ENCODE measurements at regions not wholly inside any gene's neighbourhood (a gene's known extent, or its start where the extent isn't known, plus 50 kb on each side); places are given as distances from the start of the nearest gene placed in this dataset.
"Not testable (repeated sequence)": the region's sequence is repeated elsewhere in the genome, so short reads cannot be mapped to it uniquely, and the experiment has no call there.

GRCh38 chr9:63817622-63818518, 1467.1 kb downstream of the FOXD4L5 start:
- peak overlapping the region; percentile 15 for H2AFZ ChIP-seq (ENCODE audit: low read depth, low read length, severe bottlenecking)
- no peaks in the 10 kb centered on the region for H3K9me3 ChIP-seq (ENCODE audit: insufficient read depth, low read length)

DNA sequence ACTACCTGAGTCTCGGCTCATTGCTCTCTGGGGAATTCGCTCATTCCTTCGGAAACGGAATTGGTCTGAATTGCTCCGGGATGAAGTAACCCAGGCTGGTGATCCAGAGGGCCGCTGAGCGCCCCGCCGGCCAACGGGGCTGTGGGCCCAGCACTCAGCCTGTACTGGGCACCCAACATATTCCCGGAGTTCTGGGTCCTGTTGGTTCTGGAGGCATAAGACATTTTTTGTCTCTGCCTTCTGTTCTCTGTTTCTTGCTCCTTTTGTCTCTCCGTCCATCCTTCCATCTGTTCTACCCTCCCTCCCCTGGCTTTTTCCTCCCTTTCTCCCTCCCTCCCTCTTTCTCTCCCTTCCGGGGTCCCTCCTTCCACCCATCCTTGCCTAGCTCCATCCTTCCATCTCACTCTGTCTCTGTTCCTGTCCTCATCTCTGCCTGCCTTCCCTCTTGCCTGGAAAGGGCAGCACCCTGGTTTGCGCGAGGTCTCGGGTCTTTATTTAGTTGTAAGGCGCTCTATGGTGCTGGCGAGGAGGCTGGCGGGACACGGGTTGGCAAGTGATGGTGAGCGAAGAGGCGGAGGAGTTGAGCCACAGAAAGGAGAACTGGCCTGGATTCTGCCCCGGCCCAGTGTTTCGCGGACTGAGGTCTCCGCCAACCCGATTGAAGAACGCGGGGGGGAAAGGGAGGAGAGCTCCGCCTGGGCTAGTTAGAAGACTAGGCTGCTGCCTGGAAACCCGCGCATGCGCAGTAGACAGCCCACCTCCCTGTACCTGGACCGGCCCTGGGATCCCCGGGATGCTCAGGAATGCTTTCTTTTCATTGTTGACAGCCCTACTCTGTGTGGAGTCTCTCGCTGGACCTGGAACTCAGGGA, 1468.0 kb downstream of the FOXD4L5 start:
- peak overlapping the region; percentile 40 for H3K4me3 ChIP-seq (ENCODE audit: insufficient read depth, low read length, poor library complexity, severe bottlenecking)
- H3K9ac ChIP-seq (ENCODE audit: low read length): peak overlapping the region; percentile 54

More at GRCh38 chr9:63817622-63818518, 1467.1 kb downstream of the FOXD4L5 start:
- peak overlapping the region; percentile 54 for H3K9ac ChIP-seq (ENCODE audit: low read length)
- no peak for TF ChIP-seq CTCF (IDR thresholded peaks at IDR 0.05; ENCODE audit: insufficient read depth, low read length, poor library complexity, severe bottlenecking)
- TF ChIP-seq EZH2phosphoT487 (conservative IDR thresholded peaks at IDR 0.05; ENCODE audit: low read length): no peak
- H3F3A ChIP-seq (ENCODE audit: insufficient read depth): peaks cover 6% of the 10 kb centered on the region; the same call in 1 of the 2 replicates
- H3K79me2 ChIP-seq (ENCODE audit: insufficient read depth, low read length): no peaks in the 10 kb centered on the region
- H3K4me2 ChIP-seq (ENCODE audit: low read depth, low read length, poor library complexity, severe bottlenecking): peak overlapping the region; percentile 48
- H4K20me1 ChIP-seq (ENCODE audit: low read depth, low read length): no peaks in the 10 kb centered on the region
- peak overlapping the region; percentile 64 for H3K27ac ChIP-seq (ENCODE audit: low read depth, low read length)
- no peaks in the 10 kb centered on the region for H3K9me2 ChIP-seq (replicated peaks; ENCODE audit: insufficient read depth, low read length)
- no peaks in the 10 kb centered on the region for H3K36me3 ChIP-seq (ENCODE audit: low read length)
- peak overlapping the region; percentile 40 for H3K4me3 ChIP-seq (ENCODE audit: insufficient read depth, low read length, poor library complexity, severe bottlenecking)
- no peaks in the 10 kb centered on the region for H3K27me3 ChIP-seq (ENCODE audit: low read length)

DNA sequence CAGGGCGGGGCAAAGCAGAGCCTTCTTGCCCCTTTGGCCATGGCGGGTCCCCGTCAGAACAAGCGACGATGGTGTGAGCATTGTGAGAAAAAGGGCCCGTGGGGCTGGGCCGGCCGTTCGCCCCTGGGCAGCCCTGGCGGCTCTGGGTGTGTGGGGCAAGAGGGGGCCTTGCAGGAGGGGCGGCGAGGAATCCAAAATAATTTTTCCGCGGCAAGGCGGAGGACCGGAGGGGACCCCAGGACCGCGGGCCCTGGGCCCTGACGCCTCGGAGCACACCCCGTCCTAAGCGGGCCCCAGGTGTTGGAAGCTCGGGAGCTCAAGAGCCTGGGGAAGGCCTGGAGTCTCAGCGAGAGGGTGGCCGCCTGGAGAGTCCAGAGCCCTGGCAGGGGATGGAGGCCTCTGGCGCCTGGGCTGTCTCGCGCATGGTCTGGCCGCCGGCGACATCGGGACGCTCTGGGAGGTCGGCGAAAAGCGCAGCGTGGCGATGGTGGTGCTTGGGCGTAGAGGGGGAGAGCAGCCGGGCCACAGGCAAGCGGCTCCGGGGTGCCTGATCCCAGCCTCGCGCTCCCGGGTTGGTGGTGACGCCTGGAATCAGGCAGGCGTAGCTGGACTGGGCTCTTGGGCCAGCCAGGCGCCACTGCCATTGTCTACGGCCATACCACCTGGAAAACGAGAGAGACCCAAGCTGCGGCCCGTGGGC, 1469.9 kb downstream of the FOXD4L5 start:
- H3K79me2 ChIP-seq (ENCODE audit: insufficient read depth, low read length); H3K9me3 ChIP-seq (ENCODE audit: insufficient read depth, low read length); H3K9ac ChIP-seq (ENCODE audit: low read length); H4K20me1 ChIP-seq (ENCODE audit: low read depth, low read length); H3K36me3 ChIP-seq (ENCODE audit: low read length); H3K4me2 ChIP-seq (ENCODE audit: low read depth, low read length, poor library complexity, severe bottlenecking); H2AFZ ChIP-seq (ENCODE audit: low read depth, low read length, severe bottlenecking); H3K9me2 ChIP-seq (replicated peaks; ENCODE audit: insufficient read depth, low read length); H3K27ac ChIP-seq (ENCODE audit: low read depth, low read length); H3K27me3 ChIP-seq (ENCODE audit: low read length); H3F3A ChIP-seq (ENCODE audit: insufficient read depth); H3K4me3 ChIP-seq (ENCODE audit: insufficient read depth, low read length, poor library complexity, severe bottlenecking): not testable (repeated sequence)

More for the DNA sequence above, 1468.0 kb downstream of the FOXD4L5 start:
- Histone ChIP-seq H3K9me2 (replicated peaks; ENCODE audit: insufficient read depth, low read length) (no peaks in the 10 kb centered on the region), H2AFZ (ENCODE audit: low read depth, low read length, severe bottlenecking) (peak overlapping the region; percentile 1), H3K79me2 (ENCODE audit: insufficient read depth, low read length) (no peaks in the 10 kb centered on the region), H3K36me3 (ENCODE audit: low read length) (no peaks in the 10 kb centered on the region), H3F3A (ENCODE audit: insufficient read depth) (peaks cover under 1% of the 10 kb centered on the region; the same call in 1 of the 2 replicates), H3K27ac (ENCODE audit: low read depth, low read length) (peak overlapping the region; percentile 64), H4K20me1 (ENCODE audit: low read depth, low read length) (no peaks in the 10 kb centered on the region), H3K9me3 (ENCODE audit: insufficient read depth, low read length) (no peaks in the 10 kb centered on the region), H3K4me2 (ENCODE audit: low read depth, low read length, poor library complexity, severe bottlenecking) (peak overlapping the region; percentile 48), H3K27me3 (ENCODE audit: low read length) (no peaks in the 10 kb centered on the region)
- no peak for TF ChIP-seq CTCF (IDR thresholded peaks at IDR 0.05; ENCODE audit: insufficient read depth, low read length, poor library complexity, severe bottlenecking)
- no peak for TF ChIP-seq EZH2phosphoT487 (conservative IDR thresholded peaks at IDR 0.05; ENCODE audit: low read length)

DNA sequence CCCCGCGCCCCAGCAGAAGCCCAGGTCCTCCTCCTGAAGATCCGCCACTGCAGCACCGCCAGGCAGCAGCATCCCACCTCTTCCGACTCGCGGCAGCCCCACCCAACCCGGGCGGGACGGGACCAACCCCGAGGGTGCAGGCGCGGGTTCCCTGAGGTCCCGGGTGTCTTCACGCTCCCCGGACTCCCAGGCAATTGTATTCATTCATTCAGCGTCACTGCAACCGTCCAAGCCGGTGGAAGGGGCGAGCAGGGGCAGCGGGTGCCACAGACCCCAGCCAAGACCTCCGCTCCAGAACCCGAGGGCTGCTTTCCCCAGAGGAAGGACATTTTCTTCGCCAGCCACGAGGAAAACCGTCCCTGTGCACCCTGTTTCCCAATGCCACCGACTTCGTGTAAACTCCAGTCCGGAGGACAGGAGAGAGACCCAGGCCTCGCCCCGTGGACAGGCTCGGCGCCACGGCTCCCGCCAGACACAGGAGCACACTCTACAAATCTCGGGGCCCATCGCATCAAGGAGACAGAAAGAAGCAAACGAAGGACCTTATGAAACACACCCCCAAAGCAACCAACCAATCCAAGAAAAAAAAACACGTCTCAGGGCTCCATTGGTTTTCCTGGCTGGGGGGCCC, 1471.5 kb downstream of the FOXD4L5 start:
- not testable (repeated sequence) for H3K36me3 ChIP-seq (ENCODE audit: low read length); H3K9me2 ChIP-seq (replicated peaks; ENCODE audit: insufficient read depth, low read length); H3K9me3 ChIP-seq (ENCODE audit: insufficient read depth, low read length); H3K79me2 ChIP-seq (ENCODE audit: insufficient read depth, low read length); H4K20me1 ChIP-seq (ENCODE audit: low read depth, low read length); H2AFZ ChIP-seq (ENCODE audit: low read depth, low read length, severe bottlenecking); H3K27me3 ChIP-seq (ENCODE audit: low read length); H3K27ac ChIP-seq (ENCODE audit: low read depth, low read length); H3F3A ChIP-seq (ENCODE audit: insufficient read depth)
- peak overlapping the region; percentile 35 for H3K4me2 ChIP-seq (ENCODE audit: low read depth, low read length, poor library complexity, severe bottlenecking)
- H3K9ac ChIP-seq (ENCODE audit: low read length): peak overlapping the region; percentile 46
- peak overlapping the region; percentile 44 for H3K4me3 ChIP-seq (ENCODE audit: insufficient read depth, low read length, poor library complexity, severe bottlenecking)

- not testable (repeated sequence) for H3K79me2 ChIP-seq (ENCODE audit: insufficient read depth, low read length); H3K36me3 ChIP-seq (ENCODE audit: low read length); H2AFZ ChIP-seq (ENCODE audit: low read depth, low read length, severe bottlenecking); H3K9me3 ChIP-seq (ENCODE audit: insufficient read depth, low read length); H3K27me3 ChIP-seq (ENCODE audit: low read length); H3K4me3 ChIP-seq (ENCODE audit: insufficient read depth, low read length, poor library complexity, severe bottlenecking); H4K20me1 ChIP-seq (ENCODE audit: low read depth, low read length); H3K27ac ChIP-seq (ENCODE audit: low read depth, low read length); H3K4me2 ChIP-seq (ENCODE audit: low read depth, low read length, poor library complexity, severe bottlenecking); H3K9ac ChIP-seq (ENCODE audit: low read length); H3K9me2 ChIP-seq (replicated peaks; ENCODE audit: insufficient read depth, low read length); H3F3A ChIP-seq (ENCODE audit: insufficient read depth)
Measured at GRCh38 chr9:63812822-63813221, 1472.2 kb downstream of the FOXD4L5 start.

All from SU-DHL-6 (cell line).